CD4-positive, alpha-beta T cell (primary cell): ENCODE measurements at regions not wholly inside any gene's neighbourhood (a gene's known extent, or its start where the extent isn't known, plus 50 kb on each side); places are given as distances from the start of the nearest gene placed in this dataset.

Experiments
- ATAC-seq: fragments of 200-7000 bp; cut with Tn5 transposase; one replicate; pipeline ENCODE4 v1.10.0; 2022; ENCODE audit warnings: mild to moderate bottlenecking; ENCODE audit not compliant: poor library complexity
- CTCF ChIA-PET: fragments of 350-600 bp; sonication (Branson Sonifier 250); formaldehyde crosslinking; loops from one replicate; lab custom pipeline; 2021; ENCODE audit warnings: antibody characterized with exemption, inconsistent platforms; lab: Charles Lee
- POLR2A ChIA-PET: fragments of 350-600 bp; sonication (Branson Sonifier 250); formaldehyde crosslinking; loops from one replicate; lab custom pipeline; 2021; ENCODE audit warnings: antibody characterized with exemption, inconsistent platforms; lab: Charles Lee
- DNase-seq, 14 experiments: peaks; one replicate each; pipeline ENCODE4 v3.0.0-alpha.2; 2013 to 2020; ENCODE audit warnings: mixed read lengths in 2 of 14
- H3K27ac ChIP-seq, 2 donors: one replicate each; pipeline versions ENCODE4 v1.5.1 to v1.7.0; 2013; ENCODE audit warnings: low read length in 2 of 2, low read depth in 1 of 2, mild to moderate bottlenecking in 1 of 2
- H3K27me3 ChIP-seq, 2 experiments: 1 replicate in 1 of 2; 2 replicates in 1 of 2; pipeline versions ENCODE4 v1.6.1 to v1.7.0; 2013; ENCODE audit warnings: low read length in 2 of 2, control low read depth in 1 of 2, mild to moderate bottlenecking in 1 of 2, moderate library complexity in 1 of 2; ENCODE audit not compliant: insufficient read depth in 2 of 2, control insufficient read depth in 1 of 2
- H3K36me3 ChIP-seq: one replicate; pipeline ENCODE4 v1.6.1; 2013; ENCODE audit warnings: low read length, control low read depth; ENCODE audit not compliant: insufficient read depth
- H3K4me1 ChIP-seq: one replicate; pipeline ENCODE4 v1.6.1; 2013; ENCODE audit warnings: low read length, control low read depth; ENCODE audit not compliant: insufficient read depth
- H3K4me3 ChIP-seq: one replicate; pipeline ENCODE4 v1.5.1; 2013; ENCODE audit warnings: mild to moderate bottlenecking, low read length, moderate library complexity
- H3K9me3 ChIP-seq, 2 experiments: 1 replicate in 1 of 2; 2 replicates in 1 of 2; pipeline versions ENCODE4 v1.6.1 to v1.7.0; 2013; ENCODE audit warnings: low read length in 2 of 2, mild to moderate bottlenecking in 2 of 2, control low read depth in 1 of 2, moderate library complexity in 1 of 2; ENCODE audit not compliant: control insufficient read depth in 1 of 2, insufficient read depth in 1 of 2
- H3K27ac Mint-ChIP-seq: one replicate; pipeline ENCODE4 v1.8.0; 2020; ENCODE audit warnings: mixed read lengths
- H3K27me3 Mint-ChIP-seq: one replicate; pipeline ENCODE4 v1.8.0; 2021; ENCODE audit warnings: mixed read lengths
- H3K36me3 Mint-ChIP-seq: one replicate; pipeline ENCODE4 v1.8.0; 2021; ENCODE audit warnings: low read depth, mixed read lengths
- H3K4me1 Mint-ChIP-seq: one replicate; pipeline ENCODE4 v1.8.0; 2021; ENCODE audit warnings: low read depth, mixed read lengths
- H3K4me3 Mint-ChIP-seq: one replicate; pipeline ENCODE4 v1.8.0; 2020; ENCODE audit warnings: mild to moderate bottlenecking, mixed read lengths
- H3K9me3 Mint-ChIP-seq: one replicate; pipeline ENCODE4 v1.8.0; 2020; ENCODE audit warnings: mixed read lengths
- CTCF ChIP-seq: fragments of 200-600 bp; IDR thresholded peaks from one replicate; pipeline ENCODE4 v1.8.0; 2022; ENCODE audit warnings: antibody characterized with exemption, mild to moderate bottlenecking
- intact Hi-C, 2 experiments: fragments of 100-400 bp; cut with DNase I in 1 of 2; cut with micrococcal nuclease in 1 of 2; formaldehyde crosslinking; loops; one replicate each; pipeline versions ENCODE4 v1.15.1 to v1.9.0; 2023 to 2025; cut with DNase I, micrococcal nuclease

- Mint-ChIP-seq H3K9me3 (no peaks in the 10 kb centered on the region), H3K27ac (no peak overlapping the region), H3K4me3 (no peak overlapping the region), H3K36me3 (no peaks in the 10 kb centered on the region), H3K4me1 (no peaks in the 10 kb centered on the region), H3K27me3 (no peaks in the 10 kb centered on the region)
- Histone ChIP-seq H3K4me1 (no peaks in the 10 kb centered on the region), H3K27me3 (no peaks in the 10 kb centered on the region), H3K27ac (no peak overlapping the region), H3K4me3 (no peak overlapping the region), H3K9me3 (no peaks in the 10 kb centered on the region), H3K36me3 (no peaks in the 10 kb centered on the region)
- intact Hi-C loops = no loop called here
- ChIA-PET POLR2A (no interaction called here), CTCF (no interaction called here)
- no peak for DNase-seq
- no peak for ATAC-seq
- TF ChIP-seq CTCF = no peak
Observed at GRCh38 chr10:62581351-62581750, 207.2 kb downstream of the ZNF365 start.

GRCh38 chr10:62582101-62582705 is 208.0 kb downstream of the ZNF365 start:
- Histone ChIP-seq H3K9me3 (no peaks in the 10 kb centered on the region), H3K4me1 (no peaks in the 10 kb centered on the region), H3K36me3 (no peaks in the 10 kb centered on the region), H3K27ac (no peak overlapping the region), H3K27me3 (no peaks in the 10 kb centered on the region), H3K4me3 (no peak overlapping the region)
- no peaks in the 10 kb centered on the region for H3K9me3 Mint-ChIP-seq
- ChIA-PET CTCF (no interaction called here), POLR2A (no interaction called here)
- H3K4me1 Mint-ChIP-seq = no peaks in the 10 kb centered on the region
- no peak for ATAC-seq
- H3K4me3 Mint-ChIP-seq = no peak overlapping the region
- DNase-seq = no peak
- TF ChIP-seq CTCF = no peak
- no peak overlapping the region for H3K27ac Mint-ChIP-seq
- intact Hi-C loops = no loop called here
- H3K27me3 Mint-ChIP-seq = no peaks in the 10 kb centered on the region
- H3K36me3 Mint-ChIP-seq = no peaks in the 10 kb centered on the region

- intact Hi-C loops = no loop called here
- H3K27ac ChIP-seq = no peak overlapping the region
- Mint-ChIP-seq H3K27me3 (no peaks in the 10 kb centered on the region), H3K4me3 (no peak overlapping the region), H3K9me3 (no peaks in the 10 kb centered on the region), H3K36me3 (no peaks in the 10 kb centered on the region), H3K27ac (no peak overlapping the region), H3K4me1 (no peaks in the 10 kb centered on the region)
- no peaks in the 10 kb centered on the region for H3K27me3 ChIP-seq
- DNase-seq (no peak), ATAC-seq (no peak)
- H3K4me3 ChIP-seq = no peak overlapping the region
- no peak for TF ChIP-seq CTCF
- H3K9me3 ChIP-seq = no peaks in the 10 kb centered on the region
- H3K4me1 ChIP-seq = no peaks in the 10 kb centered on the region
- CTCF ChIA-PET = no interaction called here
- no peaks in the 10 kb centered on the region for H3K36me3 ChIP-seq
- POLR2A ChIA-PET = no interaction called here
Observed at GRCh38 chr10:62582804-62583208, 208.6 kb downstream of the ZNF365 start.
